ENCODE measurements at regions not wholly inside any gene's neighbourhood (a gene's known extent, or its start where the extent isn't known, plus 50 kb on each side); places are given as distances from the start of the nearest gene placed in this dataset.
"Not testable (repeated sequence)": the region's sequence is repeated elsewhere in the genome, so short reads cannot be mapped to it uniquely, and the experiment has no call there.

DNA sequence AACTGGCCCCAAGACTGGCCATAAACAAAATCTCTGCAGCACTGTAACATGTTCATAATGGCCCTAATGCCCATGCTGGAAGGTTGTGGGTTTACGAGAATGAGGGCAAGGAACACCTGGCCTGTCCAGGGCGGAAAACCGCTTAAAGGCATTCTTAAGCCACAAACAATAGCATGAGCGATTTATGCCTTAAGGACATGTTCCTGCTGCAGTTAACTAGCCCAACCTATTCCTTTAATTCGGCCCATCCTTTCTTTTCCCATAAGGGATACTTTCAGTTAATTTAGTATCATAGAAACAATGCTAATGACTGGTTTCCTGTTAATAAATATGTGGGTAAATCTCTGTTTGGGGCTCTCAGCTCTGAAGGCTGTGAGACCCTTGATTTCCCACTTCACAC is 95.7 kb upstream of the PRKD1 start:
- intact Hi-C loops (cut with micrococcal nuclease); DNase-seq; H3K4me1 Mint-ChIP-seq: not testable (repeated sequence)

DNA sequence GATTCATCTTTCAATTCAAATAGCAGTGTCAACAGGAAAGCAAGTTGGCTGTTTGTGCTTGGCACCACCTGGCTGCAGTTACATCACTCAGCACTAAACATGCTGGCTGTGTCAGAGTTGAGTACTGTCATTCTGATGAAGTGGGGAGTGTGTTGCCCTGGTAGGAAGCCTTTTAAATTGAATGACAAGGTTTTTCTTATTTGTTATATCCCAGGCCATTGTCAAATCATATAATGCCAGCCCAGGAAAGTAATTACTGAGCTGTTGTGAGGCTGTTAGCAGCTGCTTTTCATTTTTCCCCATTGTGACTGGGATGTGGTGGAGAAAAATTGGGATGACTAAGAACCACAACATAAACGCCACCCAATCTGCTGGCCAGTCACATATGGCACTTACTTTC is 106.5 kb upstream of the PRKD1 start:
- no peaks in the 10 kb centered on the region for H3K4me1 Mint-ChIP-seq
- H3K9me3 Mint-ChIP-seq = peaks cover 10% of the 10 kb centered on the region
- intact Hi-C loops (cut with micrococcal nuclease) = no loop called here
- H3K36me3 Mint-ChIP-seq (ENCODE audit: low read depth) = no peaks in the 10 kb centered on the region
- H3K27me3 Mint-ChIP-seq = no peaks in the 10 kb centered on the region
- no peak overlapping the region for H3K27ac Mint-ChIP-seq
- no peak for DNase-seq
- H3K4me3 Mint-ChIP-seq = no peak overlapping the region

More for the DNA sequence above, 95.7 kb upstream of the PRKD1 start:
- H3K9me3 Mint-ChIP-seq = peaks cover 13% of the 10 kb centered on the region
- not testable (repeated sequence) for H3K4me3 Mint-ChIP-seq; H3K27me3 Mint-ChIP-seq; H3K27ac Mint-ChIP-seq; H3K36me3 Mint-ChIP-seq (ENCODE audit: low read depth)

DNA sequence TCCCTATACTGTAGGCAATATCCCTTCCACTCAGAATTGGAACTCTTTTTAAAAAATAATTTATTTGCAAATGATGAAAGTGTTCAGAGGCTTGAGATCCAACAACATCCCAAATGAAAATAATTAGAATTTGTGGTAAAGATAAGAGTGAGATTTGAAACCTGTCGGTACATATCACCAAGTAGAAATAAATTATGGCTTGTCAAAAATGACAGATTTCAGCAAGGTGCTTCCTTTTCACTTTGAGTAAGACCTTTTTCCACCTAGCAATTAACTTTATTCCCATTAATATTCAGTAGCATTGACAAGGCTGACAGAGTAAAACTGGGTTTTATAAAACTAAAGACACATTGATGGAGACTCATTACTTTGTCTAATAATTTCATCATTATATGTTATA is 107.7 kb upstream of the PRKD1 start:
- H3K4me1 Mint-ChIP-seq = no peaks in the 10 kb centered on the region
- intact Hi-C loops (cut with micrococcal nuclease) = no loop called here

GRCh38 chr14:30045720-30046119 is 118.1 kb upstream of the PRKD1 start:
- no peak overlapping the region for H3K27ac Mint-ChIP-seq
- H3K27me3 Mint-ChIP-seq = no peaks in the 10 kb centered on the region
- DNase-seq = no peak
- H3K4me1 Mint-ChIP-seq = no peaks in the 10 kb centered on the region
- no peaks in the 10 kb centered on the region for H3K36me3 Mint-ChIP-seq (ENCODE audit: low read depth)
- peaks cover 17% of the 10 kb centered on the region for H3K9me3 Mint-ChIP-seq
- H3K4me3 Mint-ChIP-seq = no peak overlapping the region
- intact Hi-C loops (cut with micrococcal nuclease) = no loop called here

More for the DNA sequence above, 107.7 kb upstream of the PRKD1 start:
- H3K27ac Mint-ChIP-seq = no peak overlapping the region
- DNase-seq = no peak
- no peaks in the 10 kb centered on the region for H3K36me3 Mint-ChIP-seq (ENCODE audit: low read depth)
- no peaks in the 10 kb centered on the region for H3K27me3 Mint-ChIP-seq
- peaks cover 10% of the 10 kb centered on the region for H3K9me3 Mint-ChIP-seq
- H3K4me3 Mint-ChIP-seq = no peak overlapping the region

- H3K4me1 Mint-ChIP-seq = no peaks in the 10 kb centered on the region
- intact Hi-C loops (cut with micrococcal nuclease) = no loop called here
- no peaks in the 10 kb centered on the region for H3K36me3 Mint-ChIP-seq (ENCODE audit: low read depth)
- H3K27ac Mint-ChIP-seq = no peak overlapping the region
- H3K9me3 Mint-ChIP-seq = peaks cover 5% of the 10 kb centered on the region
- DNase-seq = no peak
- H3K4me3 Mint-ChIP-seq = no peak overlapping the region
- H3K27me3 Mint-ChIP-seq = no peaks in the 10 kb centered on the region
Observed at GRCh38 chr14:30053103-30053502, 125.5 kb upstream of the PRKD1 start.

DNA sequence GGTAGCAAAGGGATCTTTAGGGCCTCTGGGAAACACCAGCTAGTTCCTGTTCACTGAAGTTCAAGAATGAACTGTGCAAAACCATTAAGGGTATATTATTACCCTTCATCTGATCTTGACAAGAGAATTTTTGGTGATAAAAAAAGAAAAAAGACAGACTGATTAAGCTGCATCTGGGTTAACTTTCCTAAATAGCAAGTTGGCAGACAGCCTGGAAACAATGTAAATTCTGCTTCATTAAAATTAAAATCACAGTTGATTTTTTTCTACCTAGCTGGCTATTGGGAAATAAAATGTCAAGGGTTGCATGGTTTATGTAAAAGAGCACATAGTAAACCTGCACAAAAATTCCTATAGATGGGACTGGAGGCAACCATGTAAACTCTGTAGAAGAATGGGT is 126.6 kb upstream of the PRKD1 start:
- Mint-ChIP-seq H3K36me3 (ENCODE audit: low read depth) (no peaks in the 10 kb centered on the region), H3K27me3 (no peaks in the 10 kb centered on the region), H3K4me3 (no peak overlapping the region), H3K4me1 (no peaks in the 10 kb centered on the region), H3K9me3 (peaks cover 5% of the 10 kb centered on the region), H3K27ac (no peak overlapping the region)
- no peak for DNase-seq
- intact Hi-C loops (cut with micrococcal nuclease) = no loop called here

DNA sequence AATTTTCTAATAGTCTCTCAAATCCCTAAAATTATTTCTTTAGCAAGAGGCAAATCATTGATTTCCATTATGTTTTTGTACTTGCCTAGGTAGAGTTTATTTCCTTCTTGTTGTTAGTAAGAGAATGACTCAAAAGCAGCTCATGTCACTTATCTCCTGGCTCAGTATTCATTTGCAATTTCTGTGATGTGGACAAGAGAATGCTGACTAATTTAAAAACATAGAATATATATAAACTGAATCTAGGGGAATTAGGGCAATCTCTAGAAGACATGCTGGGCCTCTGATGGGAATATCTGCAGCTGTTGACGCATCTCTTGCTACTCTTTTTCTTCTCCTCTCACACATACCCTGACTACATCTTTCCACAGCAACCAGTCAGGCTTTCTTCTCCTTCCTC is 130.8 kb upstream of the PRKD1 start:
- H3K36me3 Mint-ChIP-seq (ENCODE audit: low read depth) = no peaks in the 10 kb centered on the region
- no peaks in the 10 kb centered on the region for H3K4me1 Mint-ChIP-seq
- no peak overlapping the region for H3K4me3 Mint-ChIP-seq
- H3K9me3 Mint-ChIP-seq = no peaks in the 10 kb centered on the region
- H3K27me3 Mint-ChIP-seq = no peaks in the 10 kb centered on the region
- intact Hi-C loops (cut with micrococcal nuclease) = no loop called here
- H3K27ac Mint-ChIP-seq = no peak overlapping the region
- DNase-seq = no peak

DNA sequence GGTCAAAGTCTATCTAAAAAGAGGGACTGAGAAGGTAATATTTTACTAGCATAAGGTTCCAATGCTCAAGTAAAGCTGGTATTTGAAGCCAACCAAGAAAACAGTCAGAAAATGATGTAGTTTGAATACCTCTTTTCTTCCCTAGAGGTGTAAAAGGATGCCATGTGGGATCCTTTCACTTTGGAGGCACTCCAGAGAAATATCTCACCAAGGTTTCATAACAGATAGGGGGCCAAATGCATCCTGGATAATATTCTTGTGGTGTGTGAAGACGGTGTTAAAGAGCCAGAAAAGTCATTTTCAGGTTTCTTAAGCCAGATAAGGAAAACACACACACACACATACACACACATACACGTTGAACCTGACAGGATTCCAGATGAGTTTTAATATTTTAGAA is 136.1 kb upstream of the PRKD1 start:
- no peak for DNase-seq
- Mint-ChIP-seq H3K4me1 (no peaks in the 10 kb centered on the region), H3K36me3 (ENCODE audit: low read depth) (no peaks in the 10 kb centered on the region), H3K4me3 (no peak overlapping the region), H3K27ac (no peak overlapping the region), H3K9me3 (no peaks in the 10 kb centered on the region), H3K27me3 (no peaks in the 10 kb centered on the region)
- intact Hi-C loops (cut with micrococcal nuclease) = no loop called here

DNA sequence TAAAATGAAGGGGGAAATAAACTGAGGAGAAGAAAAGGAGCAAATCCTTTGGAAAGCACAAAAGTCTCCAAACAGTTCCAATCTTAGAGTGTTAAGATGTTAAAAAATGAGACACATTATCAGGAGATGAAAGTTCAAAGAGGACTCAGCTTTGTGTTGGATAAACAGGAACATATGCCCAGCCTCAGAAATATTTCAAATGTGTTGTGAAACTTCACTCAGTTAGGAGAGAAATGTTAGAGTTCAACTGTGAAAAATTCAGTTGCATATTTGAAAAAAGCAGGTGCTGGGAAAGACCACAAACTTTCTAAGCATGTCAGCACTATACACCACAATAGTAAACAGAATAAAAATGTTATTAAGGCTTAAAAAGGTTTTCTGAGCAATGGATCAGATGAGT is 136.8 kb upstream of the PRKD1 start:
- no peaks in the 10 kb centered on the region for H3K27me3 Mint-ChIP-seq

GRCh38 chr14:30069536-30069935 is 141.9 kb upstream of the PRKD1 start:
- DNase-seq = no peak
- no peaks in the 10 kb centered on the region for H3K36me3 Mint-ChIP-seq (ENCODE audit: low read depth)
- peaks cover 14% of the 10 kb centered on the region for H3K9me3 Mint-ChIP-seq
- no peaks in the 10 kb centered on the region for H3K27me3 Mint-ChIP-seq
- H3K4me3 Mint-ChIP-seq = no peak overlapping the region
- intact Hi-C loops (cut with micrococcal nuclease) = no loop called here
- H3K27ac Mint-ChIP-seq = no peak overlapping the region
- no peaks in the 10 kb centered on the region for H3K4me1 Mint-ChIP-seq

More for the DNA sequence above, 136.8 kb upstream of the PRKD1 start:
- no peak for DNase-seq
- intact Hi-C loops (cut with micrococcal nuclease) = no loop called here
- Mint-ChIP-seq H3K36me3 (ENCODE audit: low read depth) (no peaks in the 10 kb centered on the region), H3K9me3 (no peaks in the 10 kb centered on the region), H3K4me3 (no peak overlapping the region), H3K4me1 (no peaks in the 10 kb centered on the region), H3K27ac (no peak overlapping the region)

DNA sequence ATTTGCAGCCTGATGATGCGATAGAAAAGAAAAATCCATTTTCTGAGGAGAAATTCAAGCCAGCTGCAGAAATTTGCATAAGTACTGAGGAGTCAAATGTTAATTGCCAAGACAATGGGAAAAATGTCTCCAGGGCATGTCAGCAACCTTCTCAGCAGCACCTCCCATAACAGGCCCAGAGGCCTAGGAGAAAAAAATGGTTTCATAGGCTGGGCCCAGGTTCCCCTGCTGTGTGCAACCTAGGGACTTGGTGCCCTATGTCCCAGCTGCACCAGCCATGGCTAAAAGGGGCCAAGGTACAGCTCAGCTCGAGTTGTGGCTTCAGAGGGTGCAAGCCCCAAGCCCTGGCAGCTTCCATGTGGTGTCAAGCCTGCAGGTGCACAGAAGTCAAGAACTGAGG is 144.8 kb upstream of the PRKD1 start:
- H3K27me3 Mint-ChIP-seq; intact Hi-C loops (cut with micrococcal nuclease); H3K4me3 Mint-ChIP-seq; DNase-seq; H3K36me3 Mint-ChIP-seq (ENCODE audit: low read depth); H3K4me1 Mint-ChIP-seq; H3K27ac Mint-ChIP-seq: not testable (repeated sequence)
- peaks cover 22% of the 10 kb centered on the region for H3K9me3 Mint-ChIP-seq

DNA sequence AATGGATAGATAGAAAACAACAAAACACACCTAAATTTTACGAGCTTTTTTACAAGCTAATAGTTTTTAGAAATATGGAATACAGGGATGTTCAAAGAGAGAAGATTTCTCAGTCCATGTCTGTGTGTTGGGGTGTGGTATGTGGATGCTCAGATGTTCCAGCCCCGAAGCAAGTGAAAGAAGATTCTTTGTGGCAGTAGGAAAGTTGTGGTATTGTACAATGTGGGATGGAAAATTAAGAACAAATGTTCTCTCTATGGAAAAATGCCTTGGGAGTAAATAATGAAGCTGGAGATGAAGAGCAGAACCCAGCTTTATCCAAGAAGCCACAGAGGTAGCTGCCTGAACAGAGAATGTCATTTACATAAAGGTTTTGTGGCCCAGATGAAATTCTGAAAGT is 150.3 kb upstream of the PRKD1 start:
- Mint-ChIP-seq H3K27ac (no peak overlapping the region), H3K27me3 (no peaks in the 10 kb centered on the region), H3K9me3 (peaks cover 30% of the 10 kb centered on the region), H3K4me3 (no peak overlapping the region), H3K36me3 (ENCODE audit: low read depth) (no peaks in the 10 kb centered on the region), H3K4me1 (no peaks in the 10 kb centered on the region)
- intact Hi-C loops (cut with micrococcal nuclease) = no loop called here
- no peak for DNase-seq

GRCh38 chr14:30078811-30079402 is 151.3 kb upstream of the PRKD1 start:
- Mint-ChIP-seq H3K4me3 (no peak overlapping the region), H3K36me3 (ENCODE audit: low read depth) (no peaks in the 10 kb centered on the region), H3K9me3 (peaks cover 29% of the 10 kb centered on the region), H3K27me3 (no peaks in the 10 kb centered on the region), H3K27ac (no peak overlapping the region), H3K4me1 (no peaks in the 10 kb centered on the region)
- DNase-seq = no peak
- intact Hi-C loops (cut with micrococcal nuclease) = no loop called here

- no peaks in the 10 kb centered on the region for H3K27me3 Mint-ChIP-seq
- no peaks in the 10 kb centered on the region for H3K4me1 Mint-ChIP-seq
- intact Hi-C loops (cut with micrococcal nuclease) = no loop called here
Observed at GRCh38 chr14:30082486-30082885, 154.8 kb upstream of the PRKD1 start.

DNA sequence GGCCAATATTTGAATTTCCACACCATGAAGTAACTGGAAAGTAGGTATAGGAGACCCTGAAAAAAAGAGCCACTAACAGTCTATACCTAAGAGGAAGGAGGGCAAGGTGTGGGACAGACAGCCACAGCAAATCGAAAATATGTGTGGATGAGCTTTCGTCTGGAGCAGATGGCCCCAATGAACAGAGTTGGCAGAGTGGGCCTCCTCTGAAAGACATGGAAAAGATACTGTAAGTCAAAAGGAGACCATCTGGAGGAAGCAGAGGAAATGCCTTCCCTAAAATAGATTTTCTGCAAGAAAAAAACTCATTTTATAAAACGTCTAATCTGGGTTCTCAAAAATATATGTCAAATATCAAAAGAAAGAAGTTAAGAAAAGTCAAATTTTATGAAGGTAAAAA is 157.2 kb upstream of the PRKD1 start:
- Mint-ChIP-seq H3K36me3 (ENCODE audit: low read depth) (no peaks in the 10 kb centered on the region), H3K4me1 (no peaks in the 10 kb centered on the region), H3K4me3 (no peak overlapping the region), H3K27ac (no peak overlapping the region), H3K27me3 (no peaks in the 10 kb centered on the region), H3K9me3 (peaks cover 24% of the 10 kb centered on the region)
- DNase-seq = no peak
- intact Hi-C loops (cut with micrococcal nuclease) = no loop called here

More at GRCh38 chr14:30082486-30082885, 154.8 kb upstream of the PRKD1 start:
- Mint-ChIP-seq H3K36me3 (ENCODE audit: low read depth) (no peaks in the 10 kb centered on the region), H3K9me3 (peaks cover 22% of the 10 kb centered on the region), H3K4me3 (no peak overlapping the region), H3K27ac (no peak overlapping the region)
- DNase-seq = no peak
